ENCODE measurements at regions not wholly inside any gene's neighbourhood (a gene's known extent, or its start where the extent isn't known, plus 50 kb on each side); places are given as distances from the start of the nearest gene placed in this dataset.
"Not testable (repeated sequence)": the region's sequence is repeated elsewhere in the genome, so short reads cannot be mapped to it uniquely, and the experiment has no call there.

DNA sequence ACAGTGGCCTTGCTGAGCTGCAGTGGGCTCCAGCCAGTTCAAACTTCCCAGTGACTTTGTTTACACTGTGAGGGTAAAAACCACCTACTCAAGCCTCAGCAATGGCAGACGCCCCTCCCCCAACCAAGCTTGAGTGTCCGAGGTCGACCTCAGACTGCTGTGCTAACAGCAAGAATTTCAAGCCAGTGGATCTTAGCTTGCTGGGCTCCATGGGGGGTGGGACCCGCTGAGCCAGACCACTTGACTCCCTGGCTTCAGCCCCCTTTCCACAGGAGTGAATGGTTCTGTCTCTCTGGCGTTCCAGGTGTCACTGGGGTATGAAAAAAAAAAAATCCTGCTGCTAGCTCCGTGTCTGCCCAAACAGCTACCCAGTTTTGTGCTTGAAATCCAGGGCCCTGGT, 168.9 kb upstream of the INTU start:
- in situ Hi-C loops (cut with MboI; ENCODE audit: low sequenced_read_pairs in 4 of 4): no loop called here
- TF ChIP-seq POLR2A (IDR thresholded peaks at IDR 0.05): no peak
- TF ChIP-seq, protein P1, sequence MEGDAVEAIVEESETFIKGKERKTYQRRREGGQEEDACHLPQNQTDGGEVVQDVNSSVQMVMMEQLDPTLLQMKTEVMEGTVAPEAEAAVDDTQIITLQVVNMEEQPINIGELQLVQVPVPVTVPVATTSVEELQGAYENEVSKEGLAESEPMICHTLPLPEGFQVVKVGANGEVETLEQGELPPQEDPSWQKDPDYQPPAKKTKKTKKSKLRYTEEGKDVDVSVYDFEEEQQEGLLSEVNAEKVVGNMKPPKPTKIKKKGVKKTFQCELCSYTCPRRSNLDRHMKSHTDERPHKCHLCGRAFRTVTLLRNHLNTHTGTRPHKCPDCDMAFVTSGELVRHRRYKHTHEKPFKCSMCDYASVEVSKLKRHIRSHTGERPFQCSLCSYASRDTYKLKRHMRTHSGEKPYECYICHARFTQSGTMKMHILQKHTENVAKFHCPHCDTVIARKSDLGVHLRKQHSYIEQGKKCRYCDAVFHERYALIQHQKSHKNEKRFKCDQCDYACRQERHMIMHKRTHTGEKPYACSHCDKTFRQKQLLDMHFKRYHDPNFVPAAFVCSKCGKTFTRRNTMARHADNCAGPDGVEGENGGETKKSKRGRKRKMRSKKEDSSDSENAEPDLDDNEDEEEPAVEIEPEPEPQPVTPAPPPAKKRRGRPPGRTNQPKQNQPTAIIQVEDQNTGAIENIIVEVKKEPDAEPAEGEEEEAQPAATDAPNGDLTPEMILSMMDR (IDR thresholded peaks at IDR 0.05 in 4 of 5, conservative IDR thresholded peaks at IDR 0.05 in 1 of 5): no peak
- H3K4me1 ChIP-seq: no peaks in the 10 kb centered on the region
- no peak for ATAC-seq
- DNase-seq: no peak
- H3K36me3 ChIP-seq: no peaks in the 10 kb centered on the region
- H3K27me3 ChIP-seq: no peaks in the 10 kb centered on the region
- H3K9me3 ChIP-seq: no peaks in the 10 kb centered on the region
- no peak overlapping the region for H3K27ac ChIP-seq
- intact Hi-C loops (cut with DNase I; ENCODE audit: low total_unique reads): no loop called here
- no peak overlapping the region for H3K4me3 ChIP-seq

DNA sequence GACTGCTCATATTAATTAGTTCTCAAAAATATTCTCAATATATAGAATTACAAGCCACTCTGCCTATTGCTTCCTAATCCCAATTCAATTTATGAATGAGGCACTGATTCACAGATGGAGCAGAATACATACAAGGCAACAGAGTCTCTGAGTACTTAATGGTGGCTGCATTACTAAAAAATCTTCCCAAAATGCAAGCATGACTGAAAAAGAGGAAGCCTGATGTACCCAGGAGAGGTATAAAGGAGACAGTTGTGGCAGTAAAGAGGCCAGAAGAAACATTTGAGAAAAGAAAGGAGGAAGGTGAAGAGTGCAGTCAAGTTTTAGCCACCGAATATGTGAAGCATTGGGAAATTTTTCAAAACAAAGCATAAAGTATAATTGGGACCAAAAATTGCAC, 163.2 kb upstream of the INTU start:
- no peak overlapping the region for H3K27ac ChIP-seq
- intact Hi-C loops (cut with DNase I; ENCODE audit: low total_unique reads): no loop called here
- H3K36me3 ChIP-seq: no peaks in the 10 kb centered on the region
- no peaks in the 10 kb centered on the region for H3K4me1 ChIP-seq
- H3K9me3 ChIP-seq: no peaks in the 10 kb centered on the region
- no peak for ATAC-seq
- TF ChIP-seq, protein P1 (IDR thresholded peaks at IDR 0.05 in 4 of 5, conservative IDR thresholded peaks at IDR 0.05 in 1 of 5): no peak
- TF ChIP-seq POLR2A (IDR thresholded peaks at IDR 0.05): no peak
- in situ Hi-C loops (cut with MboI; ENCODE audit: low sequenced_read_pairs in 4 of 4): no loop called here
- H3K4me3 ChIP-seq: no peak overlapping the region
- DNase-seq: no peak
- H3K27me3 ChIP-seq: no peaks in the 10 kb centered on the region

DNA sequence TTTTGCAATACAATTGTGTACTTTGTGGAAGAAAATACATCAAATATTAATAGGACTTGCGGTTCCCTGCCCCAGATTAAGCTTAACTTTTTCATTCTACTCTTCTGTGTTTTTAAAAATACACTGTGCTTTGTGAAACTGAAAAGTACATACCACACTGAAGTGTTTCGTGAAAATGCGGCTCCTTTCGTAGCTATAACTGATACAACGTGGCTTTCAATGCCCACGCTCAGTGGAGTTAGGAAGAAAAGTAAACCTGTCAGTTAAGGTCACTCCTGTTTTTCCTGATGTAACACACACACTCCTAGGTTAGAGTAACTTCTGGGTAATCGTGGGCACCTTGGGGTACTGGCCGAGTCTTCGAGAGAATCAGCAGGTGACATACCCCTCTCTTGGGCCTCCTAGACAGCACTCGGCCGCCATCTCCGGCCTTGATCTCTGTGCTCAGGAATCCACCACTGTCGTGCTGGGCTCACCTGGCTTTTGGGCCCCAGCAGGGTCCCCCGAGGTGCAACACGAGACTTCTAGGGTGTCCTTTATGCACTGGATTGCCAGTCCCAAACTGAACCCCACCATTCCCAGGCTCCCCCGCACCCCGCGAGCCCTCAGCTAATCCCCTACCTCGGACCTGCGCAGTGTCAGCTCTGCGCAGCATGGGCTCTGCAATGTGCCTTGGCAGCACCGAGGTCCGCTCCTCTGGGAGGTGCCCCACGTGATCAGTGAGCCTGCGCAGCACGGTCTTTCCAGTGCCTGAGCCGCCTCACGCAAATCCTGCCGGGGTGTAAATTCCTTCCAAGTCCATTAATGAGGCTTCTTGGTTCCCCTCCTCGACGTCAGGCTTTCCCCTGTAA, 162.6 kb upstream of the INTU start:
- ATAC-seq: no peak

DNA sequence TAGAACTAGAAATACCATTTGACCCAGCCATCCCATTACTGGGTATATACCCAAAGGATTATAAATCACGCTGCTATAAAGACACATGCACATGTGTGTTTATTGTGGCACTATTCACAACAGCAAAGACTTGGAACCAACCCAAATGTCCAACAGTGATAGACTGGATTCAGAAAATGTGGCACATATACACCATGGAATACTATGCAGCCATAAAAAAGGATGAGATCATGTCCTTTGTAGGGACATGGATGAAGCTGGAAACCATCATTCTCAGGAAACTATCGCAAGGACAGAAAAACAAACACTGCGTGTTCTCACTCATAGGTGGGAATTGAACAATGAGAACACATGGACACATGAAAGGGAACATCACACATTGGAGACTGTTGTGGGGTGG, 154.5 kb upstream of the INTU start:
- in situ Hi-C loops (cut with MboI; ENCODE audit: low sequenced_read_pairs in 4 of 4); H3K27me3 ChIP-seq; DNase-seq; H3K9me3 ChIP-seq; H3K27ac ChIP-seq; ATAC-seq; H3K36me3 ChIP-seq; H3K4me1 ChIP-seq; intact Hi-C loops (cut with DNase I; ENCODE audit: low total_unique reads); H3K4me3 ChIP-seq: not testable (repeated sequence)

More for the DNA sequence above, 162.6 kb upstream of the INTU start:
- Histone ChIP-seq H3K9me3 (no peaks in the 10 kb centered on the region), H3K36me3 (no peaks in the 10 kb centered on the region), H3K4me1 (no peaks in the 10 kb centered on the region), H3K27ac (no peak overlapping the region), H3K4me3 (no peak overlapping the region), H3K27me3 (no peaks in the 10 kb centered on the region)
- in situ Hi-C loops (cut with MboI; ENCODE audit: low sequenced_read_pairs in 4 of 4): no loop called here
- intact Hi-C loops (cut with DNase I; ENCODE audit: low total_unique reads): no loop called here
- no peak for DNase-seq
- TF ChIP-seq POLR2A (IDR thresholded peaks at IDR 0.05): no peak

DNA sequence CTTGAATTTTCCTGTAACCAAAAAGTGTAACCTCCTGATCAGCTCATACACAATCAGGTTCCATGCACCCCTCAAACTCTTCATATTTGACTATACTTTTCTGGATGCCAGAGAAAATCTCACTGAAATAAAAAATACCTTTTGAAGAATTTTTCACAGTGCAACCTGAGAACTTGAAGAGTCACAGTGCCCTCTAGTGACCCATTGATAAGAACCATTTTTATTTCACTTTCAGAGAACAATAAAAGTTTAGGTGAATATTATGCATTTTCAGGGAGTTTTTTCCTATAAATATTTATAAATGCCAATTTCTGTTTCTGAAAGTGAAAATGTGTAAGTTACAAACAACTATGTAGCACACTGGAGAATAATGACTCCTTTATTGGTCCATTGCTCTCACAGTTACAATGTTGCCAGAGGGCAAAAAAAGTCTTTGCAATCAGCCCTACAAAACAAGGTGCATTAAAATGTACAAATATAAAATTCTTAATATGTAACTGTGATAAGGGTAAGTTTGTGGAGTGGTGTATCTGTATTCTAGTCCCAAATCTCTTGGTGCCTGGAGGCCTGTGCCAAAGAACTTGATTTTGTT, 153.6 kb upstream of the INTU start:
- H3K27ac ChIP-seq: no peak overlapping the region
- no peaks in the 10 kb centered on the region for H3K36me3 ChIP-seq
- intact Hi-C loops (cut with DNase I; ENCODE audit: low total_unique reads) (no loop called here), in situ Hi-C loops (cut with MboI; ENCODE audit: low sequenced_read_pairs in 4 of 4) (no loop called here)
- TF ChIP-seq POLR2A (IDR thresholded peaks at IDR 0.05): no peak
- TF ChIP-seq, protein P1 (IDR thresholded peaks at IDR 0.05 in 4 of 5, conservative IDR thresholded peaks at IDR 0.05 in 1 of 5): peak in 2 of 5 experiments; percentile 14 to 23
- H3K4me1 ChIP-seq: no peaks in the 10 kb centered on the region
- no peak overlapping the region for H3K4me3 ChIP-seq
- H3K9me3 ChIP-seq: no peaks in the 10 kb centered on the region
- DNase-seq: no peak
- ATAC-seq: no peak
- H3K27me3 ChIP-seq: no peaks in the 10 kb centered on the region
